H1 (cell line): ENCODE measurements at regions not wholly inside any gene's neighbourhood (a gene's known extent, or its start where the extent isn't known, plus 50 kb on each side); places are given as distances from the start of the nearest gene placed in this dataset.

Experiments
- CTCF ChIA-PET: fragments of 300-600 bp; sonication (Branson Sonifier 250); formaldehyde crosslinking; loops from one replicate; lab custom pipeline; 2021; ENCODE audit not compliant: partially characterized antibody; lab: Charles Lee
- POLR2A ChIA-PET: fragments of 300-600 bp; sonication (Branson Sonifier 250); formaldehyde crosslinking; loops from one replicate; lab custom pipeline; 2021; ENCODE audit warnings: inconsistent platforms; ENCODE audit not compliant: partially characterized antibody; lab: Charles Lee
- DNase-seq, 2 experiments: peaks; one replicate each; pipeline versions ENCODE4 v3.0.0 to v3.0.0-alpha.2; 2010 to 2022; ENCODE audit warnings: low spot score in 2 of 2, low read depth in 1 of 2, mixed read lengths in 1 of 2
- FAIRE-seq: peaks from 2 replicates; lab custom pipeline; 2011; peaks lifted over from hg19 to GRCh38; lab: Jason Lieb, UNC
- H2AFZ ChIP-seq: 2 replicates; pipeline ENCODE4 v1.8.1; 2012; ENCODE audit warnings: low read length, inconsistent platforms
- H2AK5ac ChIP-seq: 2 replicates; pipeline ENCODE4 v1.6.1; 2013; ENCODE audit warnings: low read depth, low read length
- H2BK120ac ChIP-seq: replicated peaks from 2 replicates; pipeline ENCODE3; 2013; ENCODE audit warnings: low read depth, low read length, inconsistent platforms
- H2BK12ac ChIP-seq: 2 replicates; pipeline ENCODE4 v1.6.1; 2013; ENCODE audit warnings: low read depth, low read length
- H2BK15ac ChIP-seq: 2 replicates; pipeline ENCODE4 v1.6.1; 2013; ENCODE audit warnings: low read length
- H2BK20ac ChIP-seq: 2 replicates; pipeline ENCODE4 v1.6.1; 2013; ENCODE audit warnings: low read length
- H2BK5ac ChIP-seq: 2 replicates; pipeline ENCODE4 v1.6.1; 2013; ENCODE audit warnings: low read depth, low read length
- H3K14ac ChIP-seq: 2 replicates; pipeline ENCODE4 v1.6.1; 2013; ENCODE audit warnings: inconsistent platforms; ENCODE audit not compliant: insufficient read length
- H3K18ac ChIP-seq: 2 replicates; pipeline ENCODE4 v1.6.1; 2013; ENCODE audit warnings: low read length; ENCODE audit errors: extremely low read depth
- H3K23ac ChIP-seq: 2 replicates; pipeline ENCODE4 v1.6.1; 2013; ENCODE audit warnings: inconsistent platforms; ENCODE audit not compliant: insufficient read length
- H3K23me2 ChIP-seq: 2 replicates; pipeline ENCODE4 v1.6.1; 2013; ENCODE audit warnings: low read depth, low read length
- H3K27ac ChIP-seq: 2 replicates; pipeline ENCODE4 v1.6.1; 2011; ENCODE audit warnings: low read depth, low read length, inconsistent platforms
- H3K27me3 ChIP-seq, 4 experiments: replicated peaks in 1 of 4; 1 replicate in 1 of 4; 2 replicates in 3 of 4; pipeline versions ENCODE4 v1.6.1 to v1.8.1; 2011 to 2013; ENCODE audit warnings: low read length in 3 of 4, mild to moderate bottlenecking in 3 of 4, inconsistent platforms in 2 of 4, mixed read lengths in 2 of 4, moderate library complexity in 1 of 4; ENCODE audit not compliant: control insufficient read depth in 3 of 4, insufficient read depth in 3 of 4; ENCODE audit errors: extremely low read depth in 1 of 4
- H3K36me3 ChIP-seq, 4 experiments: 2 replicates each; pipeline versions ENCODE4 v1.6.1 to v1.8.1; 2011 to 2013; ENCODE audit warnings: mild to moderate bottlenecking in 4 of 4, low read length in 3 of 4, moderate library complexity in 2 of 4, control low read depth in 1 of 4, inconsistent platforms in 1 of 4; ENCODE audit not compliant: insufficient read depth in 4 of 4, control insufficient read depth in 2 of 4
- H3K4ac ChIP-seq: replicated peaks from 2 replicates; pipeline ENCODE3; 2013; ENCODE audit warnings: low read length, low read depth, mixed read lengths, inconsistent platforms; ENCODE audit not compliant: insufficient read length
- H3K4me1 ChIP-seq, 4 experiments: replicated peaks in 1 of 4; 1 replicate in 1 of 4; 2 replicates in 3 of 4; pipeline versions ENCODE4 v1.6.1 to v1.8.1; 2011 to 2013; ENCODE audit warnings: low read length in 3 of 4, inconsistent platforms in 2 of 4, mixed read lengths in 1 of 4; ENCODE audit not compliant: insufficient read depth in 4 of 4, control insufficient read depth in 3 of 4
- H3K4me2 ChIP-seq, 2 experiments: 2 replicates each; pipeline versions ENCODE4 v1.6.1 to v1.8.1; 2011 to 2013; ENCODE audit warnings: low read depth in 2 of 2, low read length in 2 of 2, control low read depth in 1 of 2, inconsistent platforms in 1 of 2, mild to moderate bottlenecking in 1 of 2; ENCODE audit not compliant: insufficient read depth in 1 of 2
- H3K4me3 ChIP-seq, 4 experiments: fragments of 200-600, 300-600 bp in 1 of 4; sonication (generic), shearing (Covaris generic), sonication (Bioruptor Twin) in 1 of 4; 2 replicates each; pipeline versions ENCODE4 v1.5.1 to v1.8.1; 2011 to 2016; ENCODE audit warnings: low read length in 4 of 4, low read depth in 3 of 4, control low read depth in 2 of 4, inconsistent platforms in 2 of 4, mild to moderate bottlenecking in 2 of 4, mixed read lengths in 1 of 4, moderate library complexity in 1 of 4; ENCODE audit not compliant: insufficient read depth in 2 of 4; ENCODE audit errors: extremely low read depth in 1 of 4
- H3K56ac ChIP-seq: replicated peaks from 2 replicates; pipeline ENCODE3; 2013; ENCODE audit warnings: low read depth, mild to moderate bottlenecking, mixed read lengths, low read length, inconsistent platforms; ENCODE audit not compliant: insufficient read length
- H3K79me1 ChIP-seq: 2 replicates; pipeline ENCODE4 v1.6.1; 2013; ENCODE audit warnings: low read depth, low read length, control low read depth
- H3K79me2 ChIP-seq, 2 experiments: 2 replicates each; pipeline versions ENCODE4 v1.6.1 to v1.8.1; 2012 to 2013; ENCODE audit warnings: low read length in 2 of 2, mild to moderate bottlenecking in 2 of 2, inconsistent platforms in 1 of 2; ENCODE audit not compliant: insufficient read depth in 2 of 2, control insufficient read depth in 1 of 2
- H3K9ac ChIP-seq, 4 experiments: replicated peaks in 1 of 4; 1 replicate in 1 of 4; 2 replicates in 3 of 4; pipeline versions ENCODE4 v1.6.1 to v1.8.1; 2011 to 2013; ENCODE audit warnings: low read depth in 3 of 4, low read length in 3 of 4, control low read depth in 2 of 4, mild to moderate bottlenecking in 2 of 4, moderate library complexity in 2 of 4, inconsistent platforms in 1 of 4; ENCODE audit errors: extremely low read depth in 1 of 4
- H3K9me3 ChIP-seq, 2 experiments: 2 replicates each; pipeline versions ENCODE4 v1.6.1 to v1.8.1; 2012 to 2013; ENCODE audit warnings: mild to moderate bottlenecking in 2 of 2, moderate library complexity in 2 of 2, control low read depth in 1 of 2, inconsistent platforms in 1 of 2, low read depth in 1 of 2, low read length in 1 of 2, mixed read lengths in 1 of 2; ENCODE audit not compliant: insufficient read depth in 2 of 2
- H4K20me1 ChIP-seq, 2 experiments: replicated peaks in 1 of 2; 2 replicates each; pipeline versions ENCODE3 to v1.8.1; 2011 to 2013; ENCODE audit warnings: inconsistent platforms in 2 of 2, low read length in 2 of 2, mild to moderate bottlenecking in 1 of 2; ENCODE audit not compliant: insufficient read depth in 2 of 2, control insufficient read depth in 1 of 2
- H4K5ac ChIP-seq: 2 replicates; pipeline ENCODE4 v1.6.1; 2013; ENCODE audit warnings: low read length, low read depth, mixed read lengths, inconsistent platforms; ENCODE audit not compliant: insufficient read length
- H4K8ac ChIP-seq: 2 replicates; pipeline ENCODE4 v1.8.0; 2013; ENCODE audit warnings: mild to moderate bottlenecking, moderate library complexity, low read length, inconsistent platforms; ENCODE audit not compliant: insufficient read depth; ENCODE audit errors: extremely low read depth
- H4K91ac ChIP-seq: replicated peaks from 2 replicates; pipeline ENCODE3; 2013; ENCODE audit warnings: low read length, mixed read lengths, inconsistent platforms; ENCODE audit not compliant: insufficient read length
- BACH1 ChIP-seq: IDR thresholded peaks from 2 replicates; pipeline ENCODE4 v1.6.1; 2012; ENCODE audit warnings: low read length, improper control_type of control experiment
- BCL11A ChIP-seq, 2 experiments: IDR thresholded peaks; one replicate each; pipeline ENCODE4 v1.6.1; 2011; ENCODE audit warnings: low read depth in 2 of 2, low read length in 2 of 2, mild to moderate bottlenecking in 2 of 2
- MAFK ChIP-seq: IDR thresholded peaks from 2 replicates; pipeline ENCODE4 v1.6.1; 2012; ENCODE audit warnings: low read depth, mild to moderate bottlenecking, improper control_type of control experiment, low read length
- NANOG ChIP-seq: IDR thresholded peaks from 2 replicates; pipeline ENCODE4 v1.6.1; 2011; ENCODE audit warnings: low read length, low read depth, mild to moderate bottlenecking, inconsistent platforms; ENCODE audit not compliant: insufficient read depth, poor library complexity, severe bottlenecking
- RAD21 ChIP-seq, 2 experiments: IDR thresholded peaks in 1 of 2; conservative IDR thresholded peaks in 1 of 2; 2 replicates each; pipeline ENCODE4 v1.6.1; 2011; ENCODE audit warnings: low read depth in 2 of 2, low read length in 2 of 2, improper control_type of control experiment in 1 of 2, inconsistent platforms in 1 of 2, mild to moderate bottlenecking in 1 of 2, moderate library complexity in 1 of 2
- USF2 ChIP-seq: IDR thresholded peaks from 2 replicates; pipeline ENCODE4 v1.6.1; 2011; ENCODE audit warnings: low read length, improper control_type of control experiment
- YY1 ChIP-seq: IDR thresholded peaks from 2 replicates; pipeline ENCODE4 v1.6.1; 2011; ENCODE audit warnings: low read depth, mild to moderate bottlenecking, low read length
- WGBS, 2 experiments: shearing (Covaris generic) in 1 of 2; methylation state at CpG; one replicate each; pipeline versions ENCODE4 v1.1.6 to v1.1.7; 2013 to 2015; ENCODE audit warnings: low lambda C conversion rate in 2 of 2, mixed read lengths in 2 of 2, inconsistent platforms in 1 of 2, low coverage in 1 of 2, missing lambda C conversion rate in 1 of 2; ENCODE audit not compliant: insufficient replicate concordance in 2 of 2, insufficient coverage in 1 of 2, insufficient read length in 1 of 2; ENCODE audit errors: extremely low coverage in 1 of 2, missing lambda C conversion rate in 1 of 2; 5-methylcytosine and 5-hydroxymethylcytosine counted together

DNA sequence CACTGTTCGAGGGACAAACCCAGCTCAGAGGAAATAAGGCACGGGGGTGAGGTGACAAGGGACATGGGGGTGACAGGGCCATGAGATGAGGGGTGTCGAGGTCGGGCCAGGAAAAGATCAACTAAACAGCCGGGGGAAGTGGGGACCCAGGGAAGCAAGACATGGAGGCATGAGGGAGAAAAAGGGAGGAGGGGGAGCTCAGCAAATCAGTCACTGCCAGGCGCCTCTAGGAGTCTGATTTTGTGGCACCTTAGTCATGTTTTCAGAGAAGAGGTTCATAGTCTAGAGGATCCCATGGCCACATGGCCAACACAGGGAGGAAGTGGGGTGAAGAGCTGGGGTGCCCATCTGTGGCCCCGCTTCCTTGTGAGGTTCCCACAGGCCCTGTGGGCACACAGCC is 814.5 kb downstream of the KCNJ18 start:
- H3K23me2 ChIP-seq: peaks cover under 1% of the 10 kb centered on the region; the same call in 1 of the 2 replicates
- CTCF ChIA-PET: no interaction called here
- no peak for TF ChIP-seq BACH1
- TF ChIP-seq BCL11A (IDR thresholded peaks at IDR 0.05; ENCODE audit: low read depth in 2 of 2, low read length in 2 of 2): no peak
- TF ChIP-seq RAD21 (IDR thresholded peaks at IDR 0.05 in 1 of 2, conservative IDR thresholded peaks at IDR 0.05 in 1 of 2; ENCODE audit: low read depth in 2 of 2, low read length in 2 of 2): no peak
- TF ChIP-seq MAFK: no peak
- no peak for TF ChIP-seq USF2
- no peak for TF ChIP-seq YY1
- no peak for TF ChIP-seq NANOG
- TF ChIP-seq, all 59 proteins: peak for 0
- DNase-seq (no peak), FAIRE-seq (no peak)
- Histone ChIP-seq H2AK5ac (no peak overlapping the region), H2BK15ac (no peak overlapping the region), H3K9ac (no peak overlapping the region), H3K27ac (no peak overlapping the region), H3K4me2 (no peak overlapping the region), H2BK20ac (no peak overlapping the region), H2AFZ (no peak overlapping the region), H3K9me3 (peaks cover 62 to 86% of the 10 kb centered on the region in 2 experiments), H4K91ac (no peak overlapping the region), H4K5ac (no peak overlapping the region), H3K79me1 (no peaks in the 10 kb centered on the region), H3K27me3 (no peaks in the 10 kb centered on the region), H3K36me3 (no peaks in the 10 kb centered on the region; a peak in 1 of 8 replicates), H3K23ac (no peak overlapping the region), H3K14ac (no peak overlapping the region), H3K4me1 (no peaks in the 10 kb centered on the region), H3K4ac (no peak overlapping the region), H3K79me2 (no peaks in the 10 kb centered on the region), H2BK5ac (no peak overlapping the region), H3K4me3 (no peak overlapping the region), H2BK12ac (no peak overlapping the region), H2BK120ac (no peak overlapping the region), H3K18ac (no peak overlapping the region), H3K56ac (no peak overlapping the region), H4K20me1 (no peaks in the 10 kb centered on the region), H4K8ac (no peak overlapping the region)
- 92% methylated on average over 4 of the region's 7 CpGs; no CpG with 5 or more reads in 1 of the 2 experiments for WGBS, 2 experiments
- POLR2A ChIA-PET: no interaction called here
